GM12872 (cell line): ENCODE measurements at regions not wholly inside any gene's neighbourhood (a gene's known extent, or its start where the extent isn't known, plus 50 kb on each side); places are given as distances from the start of the nearest gene placed in this dataset.

ENCODE experiments used
- TF ChIP-seq, protein P1 (sequence below): IDR thresholded peaks from 3 replicates; pipeline ENCODE4 v1.5.1; 2011; ENCODE audit warnings: low read depth, mild to moderate bottlenecking, low read length, moderate library complexity; ENCODE audit not compliant: insufficient read depth

DNA sequence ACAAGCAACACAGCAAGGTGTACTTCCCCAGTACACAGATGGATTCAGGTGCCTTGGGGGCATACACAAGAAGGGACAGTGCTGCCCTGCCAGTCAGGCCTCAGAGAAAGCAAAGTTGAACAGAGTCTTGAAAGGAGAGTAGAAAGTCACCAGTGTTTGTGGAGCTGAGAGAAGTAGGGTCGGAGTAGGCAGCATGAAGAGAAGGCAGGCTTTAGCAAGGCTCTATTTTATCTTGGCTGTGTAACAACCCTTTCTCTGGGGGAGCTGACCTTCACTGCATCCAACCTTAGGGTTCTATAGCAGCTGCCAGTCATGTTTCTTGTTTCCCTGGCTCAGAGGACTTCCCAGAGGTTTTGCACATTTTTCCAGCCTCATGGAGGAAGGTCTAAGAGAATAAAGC, 77.4 kb upstream of the BLID start:
- TF ChIP-seq, protein P1, sequence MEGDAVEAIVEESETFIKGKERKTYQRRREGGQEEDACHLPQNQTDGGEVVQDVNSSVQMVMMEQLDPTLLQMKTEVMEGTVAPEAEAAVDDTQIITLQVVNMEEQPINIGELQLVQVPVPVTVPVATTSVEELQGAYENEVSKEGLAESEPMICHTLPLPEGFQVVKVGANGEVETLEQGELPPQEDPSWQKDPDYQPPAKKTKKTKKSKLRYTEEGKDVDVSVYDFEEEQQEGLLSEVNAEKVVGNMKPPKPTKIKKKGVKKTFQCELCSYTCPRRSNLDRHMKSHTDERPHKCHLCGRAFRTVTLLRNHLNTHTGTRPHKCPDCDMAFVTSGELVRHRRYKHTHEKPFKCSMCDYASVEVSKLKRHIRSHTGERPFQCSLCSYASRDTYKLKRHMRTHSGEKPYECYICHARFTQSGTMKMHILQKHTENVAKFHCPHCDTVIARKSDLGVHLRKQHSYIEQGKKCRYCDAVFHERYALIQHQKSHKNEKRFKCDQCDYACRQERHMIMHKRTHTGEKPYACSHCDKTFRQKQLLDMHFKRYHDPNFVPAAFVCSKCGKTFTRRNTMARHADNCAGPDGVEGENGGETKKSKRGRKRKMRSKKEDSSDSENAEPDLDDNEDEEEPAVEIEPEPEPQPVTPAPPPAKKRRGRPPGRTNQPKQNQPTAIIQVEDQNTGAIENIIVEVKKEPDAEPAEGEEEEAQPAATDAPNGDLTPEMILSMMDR, result no peak

DNA sequence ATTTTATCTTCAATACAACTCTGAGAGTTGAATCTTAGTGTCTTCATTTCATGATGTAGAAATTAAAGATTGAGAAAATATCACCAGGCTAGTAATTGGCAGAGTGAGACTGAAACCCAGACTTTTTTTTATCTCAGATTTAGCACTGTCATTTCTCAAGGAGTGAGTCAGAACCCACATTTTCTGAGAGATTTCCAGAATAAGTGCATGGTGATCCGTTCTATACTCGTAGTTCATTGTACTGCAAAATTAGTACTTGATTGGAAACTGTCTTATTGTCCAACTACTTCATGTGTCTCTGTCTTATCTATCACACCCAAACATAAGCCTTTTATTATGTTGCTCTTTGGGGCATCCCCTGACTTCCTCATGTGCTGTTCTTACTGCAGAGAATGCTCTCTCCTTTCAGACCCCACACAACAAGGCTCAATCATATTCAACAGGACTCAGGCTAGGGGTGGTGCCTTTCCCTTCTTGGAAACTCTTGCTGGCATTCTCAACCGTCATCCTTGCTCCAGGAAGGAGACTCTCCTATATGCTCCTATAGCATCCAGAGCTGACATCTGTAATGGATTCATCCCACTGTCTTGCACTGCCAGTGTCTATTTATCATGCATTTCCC, 76.7 kb upstream of the BLID start:
- TF ChIP-seq, protein P1, result no peak

DNA sequence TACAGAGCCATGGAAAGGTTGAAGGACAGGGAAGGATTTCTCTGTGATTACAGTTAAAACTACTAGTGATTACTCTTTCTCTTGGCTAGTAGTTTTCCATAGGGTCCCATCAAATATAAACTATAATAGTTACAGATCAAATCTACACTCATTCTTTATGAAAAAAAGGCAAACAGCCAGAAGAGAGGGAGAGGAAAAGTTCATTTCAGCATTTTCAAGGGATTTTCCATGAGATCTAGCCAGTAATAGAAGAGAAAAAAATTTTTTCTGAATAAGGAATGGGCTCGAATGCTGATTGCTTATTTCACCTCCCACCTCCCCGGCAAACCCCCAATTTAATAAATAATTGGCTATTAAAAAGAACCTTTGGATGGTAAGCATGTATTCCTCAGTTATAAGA, 74.8 kb upstream of the BLID start:
- TF ChIP-seq, protein P1, result no peak

DNA sequence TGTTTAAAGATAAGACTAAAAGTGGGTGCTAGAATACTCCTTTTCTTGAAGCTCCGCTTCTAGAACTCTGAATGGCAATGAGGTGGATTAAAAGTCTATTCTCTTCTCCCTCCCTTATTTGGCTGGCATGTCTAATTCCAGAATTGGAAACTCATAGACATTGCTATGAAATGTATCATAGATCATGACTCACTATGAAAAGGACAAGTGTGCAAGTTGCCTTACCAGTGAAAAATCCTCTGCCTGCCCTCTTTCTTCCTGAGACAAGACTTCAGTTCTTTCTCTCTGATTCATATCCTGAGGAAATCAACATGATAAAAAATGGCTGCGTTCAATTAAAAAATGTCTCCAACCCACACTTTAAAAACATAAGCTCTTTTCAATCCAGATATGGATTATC, 73.2 kb upstream of the BLID start:
- TF ChIP-seq, protein P1, result no peak

DNA sequence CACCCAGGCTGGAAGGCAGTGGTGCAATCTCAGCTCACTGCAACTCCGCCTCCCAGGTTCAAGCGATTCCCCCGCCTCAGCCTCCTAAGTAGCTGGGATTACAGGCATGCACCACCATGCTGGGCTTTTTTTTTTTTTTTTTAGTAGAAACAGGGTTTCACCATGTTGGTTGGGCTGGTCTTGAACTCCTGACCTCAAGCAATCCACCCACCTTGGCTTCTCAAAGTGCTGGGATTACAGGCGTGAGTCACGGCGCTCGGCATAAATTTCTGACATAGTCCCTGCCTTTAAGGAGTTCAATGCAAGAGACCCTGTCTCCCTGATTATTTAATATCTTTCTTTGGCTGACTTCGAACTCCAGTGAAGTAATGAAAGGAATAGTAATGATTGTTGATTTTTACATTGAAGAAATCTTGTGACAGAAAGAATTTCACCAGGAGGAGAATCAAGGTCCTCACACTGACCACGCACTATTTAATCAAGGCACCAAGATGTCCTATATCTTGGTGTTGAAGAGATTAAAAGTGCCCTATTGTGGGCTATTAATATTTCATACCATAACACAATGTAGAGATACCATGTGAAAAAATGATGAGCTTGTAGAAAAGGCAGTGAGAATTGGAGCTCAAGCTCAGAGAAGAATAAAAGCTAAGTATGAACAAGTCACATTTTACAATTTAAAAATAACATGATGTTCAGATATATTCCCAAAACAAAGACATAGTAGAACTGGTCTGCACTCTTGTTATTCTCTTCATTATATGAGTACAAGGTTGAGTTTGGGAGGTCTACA, 71.6 kb upstream of the BLID start:
- TF ChIP-seq, protein P1, result no peak

DNA sequence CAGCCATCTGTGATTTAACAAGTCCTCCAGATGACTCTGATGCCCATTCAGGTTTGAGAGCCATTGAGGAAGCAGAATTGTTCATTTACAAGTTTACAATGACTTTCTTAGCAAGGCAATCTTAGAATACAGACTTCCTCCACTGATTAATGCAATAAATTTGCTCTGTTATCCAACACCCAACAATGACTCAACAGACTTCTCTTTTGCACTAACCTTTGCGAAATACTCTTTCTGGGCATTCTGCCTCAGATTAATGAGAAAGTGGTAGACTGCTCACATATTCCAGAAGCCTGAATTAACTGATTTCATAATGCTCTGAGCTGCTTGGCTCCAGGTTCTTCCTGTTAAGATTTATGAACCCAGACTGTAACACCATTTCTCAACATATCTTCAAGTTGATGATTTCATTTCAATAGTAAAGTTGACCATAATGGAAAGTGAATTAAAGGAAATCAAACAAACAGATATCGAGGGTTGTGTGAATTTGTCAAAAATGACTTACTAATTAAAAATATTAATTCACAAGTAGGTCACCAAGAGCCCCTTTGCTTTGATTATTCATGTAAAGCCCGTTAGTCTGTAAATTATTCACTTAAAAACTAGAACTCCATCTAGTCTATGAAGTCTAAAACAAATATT, 70.5 kb upstream of the BLID start:
- TF ChIP-seq, protein P1, result no peak

DNA sequence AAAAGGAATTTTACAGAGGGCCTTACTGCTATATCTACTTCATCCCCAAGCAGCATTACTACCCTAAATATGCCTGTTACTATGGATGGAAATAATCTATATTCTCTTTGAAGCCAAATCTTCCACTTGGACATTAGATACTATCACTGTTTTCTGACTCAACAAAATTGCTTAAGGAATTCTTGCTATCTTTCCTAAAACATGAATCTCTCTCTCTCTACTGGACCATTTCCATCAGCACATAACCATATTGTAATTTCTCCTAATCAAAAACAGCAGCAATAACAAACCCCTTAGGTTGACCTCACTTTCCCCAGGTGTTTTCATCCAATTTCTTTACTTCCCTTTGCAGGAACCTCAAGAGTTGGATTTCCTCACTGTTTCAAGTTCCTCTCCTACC, 67.9 kb upstream of the BLID start:
- TF ChIP-seq, protein P1, result no peak
